ENCODE measurements at regions not wholly inside any gene's neighbourhood (a gene's known extent, or its start where the extent isn't known, plus 50 kb on each side); places are given as distances from the start of the nearest gene placed in this dataset.

GRCh38 chr14:71665157-71665556 lies 267.1 kb upstream of the RGS6 start:
- Histone ChIP-seq H3K27ac (no peak overlapping the region), H3K9me3 (no peaks in the 10 kb centered on the region), H3K4me1 (no peaks in the 10 kb centered on the region), H3K4me3 (no peak overlapping the region), H3K36me3 (peaks cover 0 to 11% (median 0%) of the 10 kb centered on the region in 3 donors), H3K27me3 (no peaks in the 10 kb centered on the region)
- 53 to 65% methylated on average over 1 of the region's 1 CpG for WGBS, 2 donors
- no peak for DNase-seq
- FAIRE-seq, result no peak
- no peak for TF ChIP-seq CTCF (IDR thresholded peaks at IDR 0.05)
- intact Hi-C loops (cut with DNase I), result no loop called here
- ATAC-seq, result no peak

- FAIRE-seq (no peak), DNase-seq (no peak), ATAC-seq (no peak)
- TF ChIP-seq CTCF (IDR thresholded peaks at IDR 0.05), result no peak
- no peaks in the 10 kb centered on the region for H3K27me3 ChIP-seq
- 84 to 86% methylated on average over 2 of the region's 2 CpGs for WGBS, 2 donors
- no peaks in the 10 kb centered on the region for H3K4me1 ChIP-seq
- H3K4me3 ChIP-seq, result no peak overlapping the region
- H3K27ac ChIP-seq, result no peak overlapping the region
- peaks cover 0 to 11% (median 0%) of the 10 kb centered on the region in 3 donors for H3K36me3 ChIP-seq
- intact Hi-C loops (cut with DNase I), result no loop called here
- H3K9me3 ChIP-seq, result no peaks in the 10 kb centered on the region
These were observed 266.4 kb upstream of the RGS6 start for GRCh38 chr14:71665781-71666180.

GRCh38 chr14:71666571-71667145 lies 265.6 kb upstream of the RGS6 start:
- TF ChIP-seq CTCF (IDR thresholded peaks at IDR 0.05), result no peak
- ATAC-seq (no peak), FAIRE-seq (no peak), DNase-seq (no peak)
- Histone ChIP-seq H3K4me3 (no peak overlapping the region), H3K4me1 (no peaks in the 10 kb centered on the region), H3K36me3 (peaks cover 0 to 6% (median 0%) of the 10 kb centered on the region in 3 donors), H3K27ac (no peak overlapping the region), H3K9me3 (no peaks in the 10 kb centered on the region), H3K27me3 (no peaks in the 10 kb centered on the region)
- intact Hi-C loops (cut with DNase I), result no loop called here
- WGBS, 2 donors, result 94 to 96% methylated on average over 2 of the region's 2 CpGs

GRCh38 chr14:71668186-71668912 lies 263.9 kb upstream of the RGS6 start:
- H3K27me3 ChIP-seq, result no peaks in the 10 kb centered on the region
- intact Hi-C loops (cut with DNase I), result no loop called here
- ATAC-seq, result no peak
- DNase-seq, result no peak
- H3K9me3 ChIP-seq, result no peaks in the 10 kb centered on the region
- 75 to 84% methylated on average over 5 of the region's 5 CpGs for WGBS, 2 donors
- H3K36me3 ChIP-seq, result peaks cover 0 to 11% (median 0%) of the 10 kb centered on the region in 3 donors
- no peak for TF ChIP-seq CTCF (IDR thresholded peaks at IDR 0.05)
- H3K4me1 ChIP-seq, result no peaks in the 10 kb centered on the region
- FAIRE-seq, result no peak
- H3K4me3 ChIP-seq, result no peak overlapping the region
- no peak overlapping the region for H3K27ac ChIP-seq

- intact Hi-C loops (cut with DNase I), result no loop called here
- no peak for TF ChIP-seq CTCF (IDR thresholded peaks at IDR 0.05)
- Histone ChIP-seq H3K27ac (no peak overlapping the region), H3K36me3 (peaks cover 0 to 11% (median 0%) of the 10 kb centered on the region in 3 donors), H3K4me1 (no peaks in the 10 kb centered on the region), H3K9me3 (no peaks in the 10 kb centered on the region), H3K27me3 (no peaks in the 10 kb centered on the region), H3K4me3 (no peak overlapping the region)
- ATAC-seq, result no peak
- 95% methylated on average over 5 of the region's 5 CpGs for WGBS, 2 donors
- FAIRE-seq, result no peak
- DNase-seq, result no peak
These were observed 259.6 kb upstream of the RGS6 start for GRCh38 chr14:71672596-71672995.
